ENCODE measurements at regions not wholly inside any gene's neighbourhood (a gene's known extent, or its start where the extent isn't known, plus 50 kb on each side); places are given as distances from the start of the nearest gene placed in this dataset.

DNA sequence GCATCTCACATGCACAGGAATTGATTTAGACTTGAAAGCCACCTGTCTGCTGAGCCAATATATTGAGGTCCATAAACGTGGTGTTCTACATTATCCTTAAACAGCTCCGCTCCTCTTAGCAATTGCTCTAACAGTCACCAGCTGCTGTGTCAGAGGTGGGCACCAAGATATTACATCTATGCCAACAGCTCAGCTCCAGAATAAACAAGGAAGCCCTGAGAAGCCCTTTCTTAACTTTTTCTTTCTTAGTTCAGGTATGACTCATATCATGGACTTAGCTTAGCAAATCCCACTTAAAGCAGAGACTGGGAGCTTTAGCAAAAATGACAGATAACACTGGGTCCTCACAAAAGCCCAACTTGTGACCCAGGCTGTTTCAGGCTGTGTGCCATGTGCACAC lies 436.6 kb downstream of the IRS1 start:
- CTCF ChIA-PET, result no interaction called here
- Mint-ChIP-seq H3K4me3 (no peak overlapping the region), H3K9me3 (no peaks in the 10 kb centered on the region), H3K27ac (no peak overlapping the region), H3K36me3 (ENCODE audit: low read depth) (no peaks in the 10 kb centered on the region), H3K27me3 (no peaks in the 10 kb centered on the region), H3K4me1 (no peaks in the 10 kb centered on the region)
- DNase-seq, result no peak
- POLR2A ChIA-PET, result interaction anchor here (0.6 kb wide), 1 partner anchor 148 kb away, joined by 3 read pairs; no protein-coding TSS in a partner anchor

DNA sequence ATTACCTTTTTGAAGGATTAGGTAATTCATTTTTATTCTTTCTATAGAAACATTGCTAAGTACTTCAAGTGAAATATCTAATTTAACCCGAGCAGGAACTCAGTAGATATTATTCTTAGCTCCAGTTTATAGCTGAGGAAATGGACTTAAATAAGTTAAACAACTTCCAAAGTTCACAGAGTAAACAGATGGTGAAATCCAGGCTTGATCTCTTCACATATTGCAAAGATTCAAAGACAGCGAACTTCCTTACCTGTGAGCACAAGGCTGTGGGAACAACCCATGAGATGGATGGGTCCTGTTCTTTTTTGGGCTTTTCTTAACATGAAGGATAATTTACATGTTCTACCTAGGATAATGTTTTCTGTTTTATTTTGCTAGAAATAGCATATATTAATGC lies 439.0 kb downstream of the IRS1 start:
- no peaks in the 10 kb centered on the region for H3K4me1 Mint-ChIP-seq
- no peak for DNase-seq
- ChIA-PET CTCF (no interaction called here), POLR2A (no interaction called here)
- no peaks in the 10 kb centered on the region for H3K9me3 Mint-ChIP-seq
- H3K27ac Mint-ChIP-seq, result no peak overlapping the region
- H3K36me3 Mint-ChIP-seq (ENCODE audit: low read depth), result no peaks in the 10 kb centered on the region
- no peak overlapping the region for H3K4me3 Mint-ChIP-seq
- H3K27me3 Mint-ChIP-seq, result no peaks in the 10 kb centered on the region

DNA sequence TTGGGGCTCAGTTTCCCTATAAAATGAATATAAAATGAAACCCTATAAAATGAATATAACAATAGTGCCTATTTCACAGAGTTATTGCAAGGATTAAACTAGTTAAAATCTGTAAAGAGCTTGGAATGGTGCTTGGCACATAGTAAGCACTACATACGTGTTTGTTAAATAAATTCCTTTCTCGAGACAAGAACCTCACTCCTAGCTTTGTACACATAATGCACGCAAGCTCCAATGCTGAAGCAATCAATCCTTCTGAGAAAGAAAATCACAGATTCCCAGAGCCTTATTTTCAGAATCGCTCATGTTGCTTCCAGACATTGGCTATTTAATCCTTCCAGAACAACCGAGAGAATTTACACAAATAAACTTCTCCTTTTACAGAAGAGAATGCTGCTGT lies 440.9 kb downstream of the IRS1 start:
- ChIA-PET CTCF (no interaction called here), POLR2A (no interaction called here)
- DNase-seq, result no peak
- H3K27ac Mint-ChIP-seq, result no peak overlapping the region
- H3K27me3 Mint-ChIP-seq, result no peaks in the 10 kb centered on the region
- no peak overlapping the region for H3K4me3 Mint-ChIP-seq
- H3K4me1 Mint-ChIP-seq, result no peaks in the 10 kb centered on the region
- H3K36me3 Mint-ChIP-seq (ENCODE audit: low read depth), result no peaks in the 10 kb centered on the region
- H3K9me3 Mint-ChIP-seq, result no peaks in the 10 kb centered on the region

DNA sequence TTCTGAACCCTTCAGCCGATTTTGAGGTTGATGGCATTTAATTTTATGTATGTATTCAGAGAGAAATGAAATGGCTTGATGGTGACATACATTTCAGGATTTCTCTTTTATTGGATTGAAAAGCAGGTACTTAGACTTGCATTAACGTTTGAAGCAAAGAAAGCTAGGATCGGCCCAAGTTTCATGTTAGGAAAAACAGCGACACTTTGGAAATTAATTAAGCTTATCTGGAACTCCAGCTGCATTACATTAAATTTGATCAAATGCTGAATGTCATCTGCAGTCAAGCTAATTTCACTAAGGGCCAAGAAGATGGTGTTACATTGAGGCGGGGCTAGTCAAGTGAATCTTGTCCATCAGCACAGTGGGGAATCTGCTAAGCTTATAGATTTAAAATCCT lies 441.8 kb downstream of the IRS1 start:
- H3K27me3 Mint-ChIP-seq, result no peaks in the 10 kb centered on the region
- CTCF ChIA-PET, result no interaction called here
- POLR2A ChIA-PET, result no interaction called here
- H3K9me3 Mint-ChIP-seq, result no peaks in the 10 kb centered on the region
- H3K36me3 Mint-ChIP-seq (ENCODE audit: low read depth), result no peaks in the 10 kb centered on the region
- no peak for DNase-seq
- no peak overlapping the region for H3K4me3 Mint-ChIP-seq
- no peak overlapping the region for H3K27ac Mint-ChIP-seq
- no peaks in the 10 kb centered on the region for H3K4me1 Mint-ChIP-seq

DNA sequence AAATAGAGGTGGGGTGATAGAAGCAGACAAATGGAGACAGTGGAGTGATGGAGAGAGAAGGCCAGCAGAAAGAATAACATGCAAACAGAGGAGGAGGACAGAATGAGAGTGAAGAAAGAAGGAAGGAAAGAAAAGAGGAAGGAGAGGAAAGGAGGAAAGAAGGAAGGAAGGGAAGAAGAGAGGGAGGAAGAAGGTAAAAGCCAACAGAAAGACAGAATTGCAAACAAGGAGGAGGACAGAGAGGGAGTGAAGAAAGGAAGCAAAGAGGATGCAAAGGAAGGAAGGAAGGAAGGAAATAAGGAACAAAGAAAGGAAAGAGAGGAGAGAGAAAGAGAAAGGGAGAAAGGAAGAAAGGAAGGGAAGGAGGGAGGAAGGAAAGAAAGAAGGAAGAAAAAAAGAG lies 444.0 kb downstream of the IRS1 start:
- ChIA-PET CTCF (no interaction called here), POLR2A (no interaction called here)
- DNase-seq, result no peak
- Mint-ChIP-seq H3K27ac (no peak overlapping the region), H3K4me3 (no peak overlapping the region), H3K27me3 (no peaks in the 10 kb centered on the region), H3K9me3 (no peaks in the 10 kb centered on the region), H3K36me3 (ENCODE audit: low read depth) (no peaks in the 10 kb centered on the region), H3K4me1 (no peaks in the 10 kb centered on the region)

DNA sequence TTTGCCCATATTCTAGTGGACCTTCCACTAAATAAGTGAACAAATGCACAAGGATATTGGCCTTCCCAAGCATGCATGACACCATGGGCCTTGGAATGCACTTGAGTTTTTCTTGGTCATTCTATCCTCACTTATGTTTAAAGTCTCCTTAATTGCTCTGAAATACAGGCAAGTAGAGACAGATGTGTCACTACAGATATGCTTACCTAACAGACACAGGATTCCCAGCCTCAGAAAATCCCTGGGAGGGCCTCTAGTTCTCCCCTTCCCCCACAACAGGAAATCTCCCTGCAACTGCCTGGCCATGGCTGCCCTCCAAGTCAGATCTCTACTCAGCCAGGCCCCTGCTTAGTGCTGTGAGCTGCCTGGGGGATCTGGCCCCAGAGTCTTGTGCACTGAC lies 445.2 kb downstream of the IRS1 start:
- ChIA-PET CTCF (no interaction called here), POLR2A (no interaction called here)
- Mint-ChIP-seq H3K4me3 (no peak overlapping the region), H3K4me1 (no peaks in the 10 kb centered on the region), H3K27ac (no peak overlapping the region), H3K36me3 (ENCODE audit: low read depth) (no peaks in the 10 kb centered on the region), H3K9me3 (no peaks in the 10 kb centered on the region), H3K27me3 (no peaks in the 10 kb centered on the region)
- no peak for DNase-seq

DNA sequence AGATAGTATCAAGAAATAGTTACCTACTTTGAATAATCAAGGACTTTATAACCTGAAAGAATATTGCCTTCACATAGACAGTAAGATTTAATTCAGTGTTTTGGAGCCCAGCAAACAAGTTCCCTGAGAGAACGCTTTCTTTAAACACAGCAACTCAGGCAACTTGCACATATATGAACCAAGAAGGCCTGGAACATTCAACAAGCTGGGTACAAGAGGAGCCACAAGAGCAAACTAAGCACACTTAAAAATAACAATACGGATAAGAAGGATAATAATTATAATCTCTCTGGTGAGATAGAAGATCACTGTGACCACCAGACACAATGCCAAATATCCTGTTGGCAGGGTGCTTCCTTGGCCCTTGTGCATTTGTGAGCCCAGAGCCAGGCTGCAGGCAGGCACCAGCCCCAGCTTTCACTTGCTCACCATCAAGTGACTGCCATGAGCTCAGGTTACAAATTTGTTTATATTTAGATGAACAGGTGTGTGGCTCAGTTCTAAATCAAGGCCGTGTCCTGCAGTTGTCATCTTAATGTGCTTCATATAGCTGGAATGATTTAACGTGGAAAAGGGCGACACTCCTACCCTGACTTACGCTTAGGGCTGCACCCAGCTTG lies 446.6 kb downstream of the IRS1 start:
- POLR2A ChIA-PET, result no interaction called here
- Mint-ChIP-seq H3K27me3 (no peaks in the 10 kb centered on the region), H3K36me3 (ENCODE audit: low read depth) (no peaks in the 10 kb centered on the region), H3K9me3 (no peaks in the 10 kb centered on the region), H3K27ac (no peak overlapping the region), H3K4me1 (no peaks in the 10 kb centered on the region), H3K4me3 (no peak overlapping the region)
- CTCF ChIA-PET, result no interaction called here
- DNase-seq, result no peak

DNA sequence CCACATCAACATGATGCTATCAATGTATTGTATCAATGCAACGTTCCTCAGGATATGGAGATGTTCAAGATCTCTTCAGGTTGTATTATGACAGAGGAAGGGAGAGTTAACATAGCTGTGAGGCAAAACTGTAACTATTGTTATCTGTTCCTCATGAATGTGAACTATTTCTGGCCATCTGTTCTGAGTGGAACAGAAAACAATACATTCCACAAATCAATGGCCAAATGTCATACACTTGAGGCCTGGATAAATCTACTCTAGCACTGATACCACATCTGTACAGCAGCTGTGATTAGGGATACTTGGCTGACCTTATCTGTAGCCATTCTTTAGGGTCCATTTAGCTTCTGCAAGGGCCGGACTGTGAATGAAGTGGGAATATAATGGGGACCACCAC lies 447.9 kb downstream of the IRS1 start:
- Mint-ChIP-seq H3K27ac (no peak overlapping the region), H3K9me3 (no peaks in the 10 kb centered on the region), H3K27me3 (no peaks in the 10 kb centered on the region), H3K4me3 (no peak overlapping the region), H3K36me3 (ENCODE audit: low read depth) (no peaks in the 10 kb centered on the region), H3K4me1 (no peaks in the 10 kb centered on the region)
- CTCF ChIA-PET, result no interaction called here
- DNase-seq, result no peak
- POLR2A ChIA-PET, result no interaction called here

DNA sequence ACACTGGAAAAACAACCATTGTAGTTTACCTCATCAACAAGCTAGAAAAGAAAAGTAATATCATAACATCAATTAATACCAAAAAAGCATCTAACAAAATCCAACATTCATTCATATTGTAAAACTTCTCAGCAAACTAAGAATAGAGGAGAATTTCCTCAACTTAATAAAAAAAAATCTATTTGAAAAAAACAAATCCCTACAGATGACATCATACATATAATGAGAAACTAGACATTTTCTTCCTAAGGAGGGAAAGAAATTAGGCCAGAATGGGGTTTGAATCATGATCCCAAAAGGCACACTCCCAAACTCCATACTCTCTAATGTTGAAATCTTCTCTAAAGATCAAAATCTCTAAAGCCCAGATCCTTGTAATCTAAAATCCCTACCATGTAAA lies 460.0 kb downstream of the IRS1 start:
- H3K36me3 Mint-ChIP-seq (ENCODE audit: low read depth), result no peaks in the 10 kb centered on the region
- H3K9me3 Mint-ChIP-seq, result no peaks in the 10 kb centered on the region
- no peak overlapping the region for H3K27ac Mint-ChIP-seq
- no peak for DNase-seq
- no peaks in the 10 kb centered on the region for H3K4me1 Mint-ChIP-seq
- peaks cover 14% of the 10 kb centered on the region for H3K27me3 Mint-ChIP-seq
- ChIA-PET POLR2A (no interaction called here), CTCF (no interaction called here)
- no peak overlapping the region for H3K4me3 Mint-ChIP-seq

DNA sequence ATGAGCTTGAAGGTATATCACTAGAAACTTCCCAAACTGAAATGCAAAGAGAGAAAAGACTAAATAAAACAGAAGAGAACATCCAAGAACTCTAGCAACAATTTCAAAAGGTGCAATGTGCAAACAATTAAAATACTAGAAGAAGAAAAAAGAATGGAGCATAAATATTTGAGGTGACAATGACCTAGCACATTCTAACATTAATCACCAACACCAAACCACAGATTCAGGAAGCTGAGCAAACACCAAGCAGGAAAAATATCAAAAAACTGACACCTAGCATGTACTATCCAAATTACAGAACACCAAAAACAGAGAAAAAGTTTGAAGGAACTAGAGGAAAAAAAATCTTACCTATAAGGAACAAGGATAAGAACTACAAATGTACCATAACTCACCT lies 460.8 kb downstream of the IRS1 start:
- ChIA-PET CTCF (no interaction called here), POLR2A (no interaction called here)
- no peaks in the 10 kb centered on the region for H3K36me3 Mint-ChIP-seq (ENCODE audit: low read depth)
- H3K27ac Mint-ChIP-seq, result no peak overlapping the region
- no peak for DNase-seq
- H3K4me1 Mint-ChIP-seq, result no peaks in the 10 kb centered on the region
- peaks cover 14% of the 10 kb centered on the region for H3K27me3 Mint-ChIP-seq
- no peak overlapping the region for H3K4me3 Mint-ChIP-seq
- no peaks in the 10 kb centered on the region for H3K9me3 Mint-ChIP-seq

DNA sequence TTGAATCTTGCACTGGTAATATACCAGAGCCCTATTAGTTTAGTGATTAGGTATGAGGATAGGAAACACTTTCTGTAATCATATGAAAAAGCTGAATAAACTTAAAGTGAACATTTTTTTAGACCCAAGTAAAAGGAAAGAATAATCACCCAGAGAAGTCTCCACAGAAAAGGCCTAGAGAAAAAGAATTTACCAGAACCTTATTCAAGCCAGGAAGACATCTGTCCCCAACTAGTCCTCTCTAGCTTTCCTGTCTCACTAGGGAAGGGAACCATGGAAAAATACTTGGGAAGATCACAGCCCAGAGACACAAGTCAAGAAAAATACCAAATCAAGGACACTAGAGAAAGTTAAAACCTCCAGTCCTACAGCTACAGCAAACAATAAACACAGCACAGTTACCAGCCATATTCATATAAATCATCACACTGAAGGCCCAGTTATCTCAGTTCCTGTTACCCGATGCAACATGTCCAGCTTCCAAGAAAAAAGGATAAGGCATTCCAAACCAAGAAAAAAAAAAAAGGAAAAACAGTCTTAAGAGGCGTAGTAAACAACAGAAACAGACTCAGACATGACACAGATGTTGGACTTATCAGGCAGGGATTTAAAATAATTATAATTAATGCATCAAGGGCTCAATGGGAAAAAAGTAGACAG lies 461.5 kb downstream of the IRS1 start:
- ChIA-PET POLR2A (no interaction called here), CTCF (no interaction called here)
- no peak overlapping the region for H3K27ac Mint-ChIP-seq
- no peak overlapping the region for H3K4me3 Mint-ChIP-seq
- H3K9me3 Mint-ChIP-seq, result no peaks in the 10 kb centered on the region
- H3K4me1 Mint-ChIP-seq, result no peaks in the 10 kb centered on the region
- H3K27me3 Mint-ChIP-seq, result peaks cover 14% of the 10 kb centered on the region
- no peaks in the 10 kb centered on the region for H3K36me3 Mint-ChIP-seq (ENCODE audit: low read depth)
- no peak for DNase-seq

DNA sequence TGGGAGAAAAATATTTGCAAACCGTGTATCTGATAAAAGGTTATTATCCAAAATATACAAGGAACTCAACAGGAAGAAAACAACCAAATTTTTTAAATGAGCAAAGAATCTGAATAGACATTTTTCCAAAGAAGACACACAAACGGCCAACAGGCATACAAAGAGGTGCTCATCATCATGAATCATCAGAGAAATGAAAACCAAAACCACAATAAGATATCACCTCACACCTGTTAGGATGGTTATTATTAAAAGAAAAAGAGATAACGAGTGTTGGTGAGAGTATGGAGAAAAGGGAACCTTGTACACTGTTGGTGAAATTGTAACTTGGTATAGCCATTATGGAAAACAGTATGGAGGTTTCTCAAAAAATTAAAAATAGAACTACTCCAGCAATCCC lies 463.3 kb downstream of the IRS1 start:
- Mint-ChIP-seq H3K27me3 (peaks cover 14% of the 10 kb centered on the region), H3K27ac (no peak overlapping the region), H3K9me3 (no peaks in the 10 kb centered on the region), H3K4me3 (no peak overlapping the region), H3K4me1 (no peaks in the 10 kb centered on the region), H3K36me3 (ENCODE audit: low read depth) (no peaks in the 10 kb centered on the region)
- ChIA-PET POLR2A (no interaction called here), CTCF (no interaction called here)
- DNase-seq, result no peak

DNA sequence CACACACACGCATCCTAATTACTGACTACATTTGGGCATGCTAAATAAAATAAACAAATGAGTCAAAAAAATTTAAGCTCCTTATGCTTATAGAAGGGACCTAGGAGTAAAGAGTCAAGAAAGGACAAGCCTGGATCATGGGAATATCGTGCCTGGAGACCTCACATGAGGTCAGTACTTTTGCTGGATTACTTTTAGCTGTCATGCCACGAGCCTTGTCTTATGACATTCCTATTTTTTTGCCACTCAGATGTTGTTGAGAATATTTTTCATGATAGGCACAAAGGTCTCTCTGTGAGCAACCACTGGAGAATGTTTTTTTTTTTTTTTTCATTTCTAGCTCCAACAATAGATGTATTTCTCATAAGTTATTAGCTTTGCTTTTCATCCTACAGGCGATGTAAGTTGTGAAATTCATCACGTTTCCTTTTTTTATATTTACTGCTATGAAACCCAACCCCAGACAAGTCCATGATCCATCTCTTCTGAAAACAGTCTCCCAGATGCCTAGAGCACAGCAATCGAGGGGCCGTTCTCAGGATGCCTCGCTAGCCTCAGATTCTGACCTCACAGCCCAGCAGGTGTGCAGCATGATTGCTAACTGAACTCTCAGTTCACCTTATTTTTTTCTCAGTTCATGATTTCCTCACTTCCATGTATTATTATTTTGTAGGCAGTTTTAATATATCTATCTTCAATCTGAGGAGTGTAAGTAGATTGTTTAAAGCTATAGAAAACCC lies 464.5 kb downstream of the IRS1 start:
- Mint-ChIP-seq H3K27ac (no peak overlapping the region), H3K4me3 (no peak overlapping the region), H3K9me3 (no peaks in the 10 kb centered on the region), H3K36me3 (ENCODE audit: low read depth) (no peaks in the 10 kb centered on the region), H3K4me1 (no peaks in the 10 kb centered on the region), H3K27me3 (peaks cover 13% of the 10 kb centered on the region)
- CTCF ChIA-PET, result no interaction called here
- POLR2A ChIA-PET, result no interaction called here
- no peak for DNase-seq

DNA sequence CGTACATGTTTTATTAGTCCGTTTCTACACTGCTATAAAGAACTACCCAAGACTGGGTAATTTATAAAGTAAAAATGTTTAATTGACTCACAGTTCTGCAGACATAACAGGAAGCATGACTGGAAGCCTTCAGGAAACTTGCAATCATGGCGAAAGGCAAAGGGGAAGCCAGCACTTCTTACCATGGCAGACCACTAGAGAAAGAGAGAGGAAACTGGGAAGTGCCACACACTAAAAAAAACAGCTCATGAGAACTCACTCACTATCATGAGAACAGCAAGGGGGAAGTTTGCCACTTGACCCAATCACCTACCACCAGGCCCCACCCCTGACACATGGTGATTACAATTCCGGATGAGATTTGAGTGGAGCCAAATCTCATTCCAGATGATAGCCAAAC lies 466.2 kb downstream of the IRS1 start:
- ChIA-PET POLR2A (no interaction called here), CTCF (interaction anchor here (0.6 kb wide), 1 partner anchor 493 kb away, joined by 3 read pairs; no protein-coding TSS in a partner anchor)
- DNase-seq, result no peak
- Mint-ChIP-seq H3K4me1 (no peaks in the 10 kb centered on the region), H3K27me3 (peaks cover 7% of the 10 kb centered on the region), H3K9me3 (no peaks in the 10 kb centered on the region), H3K4me3 (no peak overlapping the region), H3K27ac (no peak overlapping the region), H3K36me3 (ENCODE audit: low read depth) (no peaks in the 10 kb centered on the region)

Measured in activated CD4-positive, alpha-beta T cell treated with anti-CD3 and anti-CD28 coated beads, Interleukin-2, amount 10 ng/mL, durations not matched to agents 7 days and 5 days (primary cell).